ENCODE measurements at regions not wholly inside any gene's neighbourhood (a gene's known extent, or its start where the extent isn't known, plus 50 kb on each side); places are given as distances from the start of the nearest gene placed in this dataset.

GRCh38 chr3:1892459-1892858 is 206.2 kb upstream of the CNTN4 start:
- H3K4me1 Mint-ChIP-seq (ENCODE audit: low read depth), result no peaks in the 10 kb centered on the region
- peaks cover 45% of the 10 kb centered on the region for H3K9me3 Mint-ChIP-seq (ENCODE audit: low read depth)
- DNase-seq (ENCODE audit: low spot score), result no peak
- H3K36me3 Mint-ChIP-seq (ENCODE audit: low read depth), result no peaks in the 10 kb centered on the region
- no peak for TF ChIP-seq CTCF (IDR thresholded peaks at IDR 0.05)
- no peak overlapping the region for H3K4me3 Mint-ChIP-seq (ENCODE audit: unreplicated experiment)
- no peak overlapping the region for H3K27ac Mint-ChIP-seq (ENCODE audit: unreplicated experiment)
- no peaks in the 10 kb centered on the region for H3K27me3 Mint-ChIP-seq (ENCODE audit: low read depth)

- H3K36me3 Mint-ChIP-seq (ENCODE audit: low read depth), result no peaks in the 10 kb centered on the region
- H3K4me3 Mint-ChIP-seq (ENCODE audit: unreplicated experiment), result no peak overlapping the region
- no peaks in the 10 kb centered on the region for H3K4me1 Mint-ChIP-seq (ENCODE audit: low read depth)
- no peak for TF ChIP-seq CTCF (IDR thresholded peaks at IDR 0.05)
- peaks cover 22% of the 10 kb centered on the region for H3K9me3 Mint-ChIP-seq (ENCODE audit: low read depth)
- no peaks in the 10 kb centered on the region for H3K27me3 Mint-ChIP-seq (ENCODE audit: low read depth)
- DNase-seq (ENCODE audit: low spot score), result no peak
- H3K27ac Mint-ChIP-seq (ENCODE audit: unreplicated experiment), result no peak overlapping the region
These were observed 196.2 kb upstream of the CNTN4 start for GRCh38 chr3:1902416-1902815.

- no peak for TF ChIP-seq CTCF (IDR thresholded peaks at IDR 0.05)
- Mint-ChIP-seq H3K4me1 (ENCODE audit: low read depth) (no peaks in the 10 kb centered on the region), H3K27me3 (ENCODE audit: low read depth) (no peaks in the 10 kb centered on the region), H3K36me3 (ENCODE audit: low read depth) (no peaks in the 10 kb centered on the region), H3K27ac (ENCODE audit: unreplicated experiment) (no peak overlapping the region), H3K9me3 (ENCODE audit: low read depth) (peaks cover 23% of the 10 kb centered on the region), H3K4me3 (ENCODE audit: unreplicated experiment) (no peak overlapping the region)
- no peak for DNase-seq (ENCODE audit: low spot score)
These were observed 195.6 kb upstream of the CNTN4 start for GRCh38 chr3:1903111-1903510.

GRCh38 chr3:1907911-1908310 is 190.8 kb upstream of the CNTN4 start:
- H3K4me1 Mint-ChIP-seq (ENCODE audit: low read depth), result no peaks in the 10 kb centered on the region
- H3K4me3 Mint-ChIP-seq (ENCODE audit: unreplicated experiment), result no peak overlapping the region
- DNase-seq (ENCODE audit: low spot score), result no peak
- no peaks in the 10 kb centered on the region for H3K27me3 Mint-ChIP-seq (ENCODE audit: low read depth)
- no peaks in the 10 kb centered on the region for H3K36me3 Mint-ChIP-seq (ENCODE audit: low read depth)
- no peak for TF ChIP-seq CTCF (IDR thresholded peaks at IDR 0.05)
- H3K9me3 Mint-ChIP-seq (ENCODE audit: low read depth), result peaks cover 18% of the 10 kb centered on the region
- H3K27ac Mint-ChIP-seq (ENCODE audit: unreplicated experiment), result no peak overlapping the region

GRCh38 chr3:1908651-1909445 is 189.8 kb upstream of the CNTN4 start:
- Mint-ChIP-seq H3K27ac (ENCODE audit: unreplicated experiment) (no peak overlapping the region), H3K9me3 (ENCODE audit: low read depth) (peaks cover 18% of the 10 kb centered on the region), H3K27me3 (ENCODE audit: low read depth) (no peaks in the 10 kb centered on the region), H3K4me3 (ENCODE audit: unreplicated experiment) (no peak overlapping the region), H3K36me3 (ENCODE audit: low read depth) (no peaks in the 10 kb centered on the region), H3K4me1 (ENCODE audit: low read depth) (no peaks in the 10 kb centered on the region)
- no peak for TF ChIP-seq CTCF (IDR thresholded peaks at IDR 0.05)
- no peak for DNase-seq (ENCODE audit: low spot score)
